ENCODE measurements at regions not wholly inside any gene's neighbourhood (a gene's known extent, or its start where the extent isn't known, plus 50 kb on each side); places are given as distances from the start of the nearest gene placed in this dataset.

DNA sequence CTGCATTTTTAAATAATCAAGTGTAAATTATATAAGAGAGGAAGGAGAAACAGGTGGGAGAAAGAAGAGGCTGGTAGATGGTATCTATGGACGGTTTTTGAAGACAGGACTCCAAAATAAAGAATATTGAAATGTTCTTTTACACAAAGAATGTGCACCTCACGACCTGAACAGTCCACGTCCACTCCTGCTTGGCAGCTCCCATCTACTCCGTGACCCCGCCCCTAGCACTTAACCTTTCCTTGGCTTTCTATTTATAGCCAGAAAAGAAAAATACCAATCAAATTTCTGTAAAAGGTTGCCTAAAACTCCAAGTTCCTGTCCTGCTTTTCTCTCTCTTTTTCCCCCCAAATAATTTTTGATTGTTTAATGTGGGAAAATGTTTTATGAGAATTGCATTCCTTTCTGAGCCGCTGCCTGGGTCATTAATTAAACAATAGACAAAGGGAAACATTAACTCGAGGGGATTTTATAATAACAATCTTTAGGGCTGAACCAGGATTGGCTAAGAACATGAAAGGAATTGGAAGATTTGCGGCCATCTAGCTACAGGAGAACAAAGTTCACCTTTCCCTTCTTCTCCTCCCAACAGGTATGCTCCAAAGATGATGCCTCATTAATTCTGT lies 173.6 kb upstream of the MAP3K1 start:
- TF ChIP-seq CTCF (IDR thresholded peaks at IDR 0.05): no peak
- no peak for TF ChIP-seq POLR2A (IDR thresholded peaks at IDR 0.05)
- no peak for TF ChIP-seq EP300 (IDR thresholded peaks at IDR 0.05)

Measured in suprapubic skin (tissue), 3 donors.